Subcutaneous abdominal adipose tissue (tissue), 5 donors: ENCODE measurements at regions not wholly inside any gene's neighbourhood (a gene's known extent, or its start where the extent isn't known, plus 50 kb on each side); places are given as distances from the start of the nearest gene placed in this dataset.
"Not testable (repeated sequence)": the region's sequence is repeated elsewhere in the genome, so short reads cannot be mapped to it uniquely, and the experiment has no call there.

Experiments
- H3K27ac ChIP-seq: one replicate; pipeline ENCODE4 v1.7.0; 2013; ENCODE audit warnings: low read depth, mild to moderate bottlenecking, inconsistent platforms, low read length, moderate library complexity
- H3K27me3 ChIP-seq, 5 donors: one replicate each; pipeline ENCODE4 v1.7.0; 2013; ENCODE audit warnings: low read length in 5 of 5, inconsistent platforms in 1 of 5; ENCODE audit not compliant: control insufficient read depth in 5 of 5, insufficient read depth in 4 of 5
- H3K36me3 ChIP-seq, 5 donors: one replicate each; pipeline ENCODE4 v1.7.0; 2013; ENCODE audit warnings: low read length in 5 of 5; ENCODE audit not compliant: control insufficient read depth in 5 of 5, insufficient read depth in 5 of 5
- H3K4me1 ChIP-seq, 5 donors: one replicate each; pipeline ENCODE4 v1.7.0; 2013; ENCODE audit warnings: low read length in 5 of 5, mild to moderate bottlenecking in 3 of 5, moderate library complexity in 1 of 5; ENCODE audit not compliant: control insufficient read depth in 5 of 5, insufficient read depth in 5 of 5
- H3K4me3 ChIP-seq, 5 donors: one replicate each; pipeline ENCODE4 v1.7.0; 2013; ENCODE audit warnings: low read length in 5 of 5, low read depth in 1 of 5
- H3K9ac ChIP-seq, 5 donors: one replicate each; pipeline ENCODE4 v1.7.0; 2013; ENCODE audit warnings: low read length in 5 of 5, mild to moderate bottlenecking in 4 of 5, moderate library complexity in 3 of 5
- H3K9me3 ChIP-seq, 5 donors: one replicate each; pipeline ENCODE4 v1.7.0; 2013; ENCODE audit warnings: low read length in 5 of 5; ENCODE audit not compliant: control insufficient read depth in 5 of 5
- donor health status: healthy.
- donor health status: healthy.
- donor health status: healthy.
- donor health status: healthy.
- donor health status: healthy.

DNA sequence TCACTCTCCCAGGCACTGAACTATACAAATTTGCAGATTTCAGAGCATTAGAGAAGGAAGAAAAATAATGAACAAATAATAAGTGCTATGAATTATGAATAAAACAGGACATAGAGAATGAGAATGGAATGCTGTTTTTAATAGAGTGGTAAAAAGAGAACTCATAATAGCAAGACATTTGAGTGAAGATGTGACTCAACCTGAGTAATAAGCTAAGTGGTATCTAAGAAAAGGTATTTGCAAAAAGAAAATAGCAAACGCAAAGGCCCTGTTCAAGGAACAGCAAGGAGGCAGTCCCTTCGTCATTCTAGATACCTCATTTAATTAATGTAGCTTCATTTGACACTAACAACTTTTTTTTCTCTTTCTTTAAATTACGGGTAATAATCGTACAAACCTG is 1910.0 kb upstream of the TENM3 start:
- H3K9ac ChIP-seq: no peak overlapping the region
- no peaks in the 10 kb centered on the region for H3K27me3 ChIP-seq
- H3K4me1 ChIP-seq: no peaks in the 10 kb centered on the region
- no peak overlapping the region for H3K27ac ChIP-seq
- H3K36me3 ChIP-seq: no peaks in the 10 kb centered on the region
- H3K9me3 ChIP-seq: no peaks in the 10 kb centered on the region
- no peak overlapping the region for H3K4me3 ChIP-seq

DNA sequence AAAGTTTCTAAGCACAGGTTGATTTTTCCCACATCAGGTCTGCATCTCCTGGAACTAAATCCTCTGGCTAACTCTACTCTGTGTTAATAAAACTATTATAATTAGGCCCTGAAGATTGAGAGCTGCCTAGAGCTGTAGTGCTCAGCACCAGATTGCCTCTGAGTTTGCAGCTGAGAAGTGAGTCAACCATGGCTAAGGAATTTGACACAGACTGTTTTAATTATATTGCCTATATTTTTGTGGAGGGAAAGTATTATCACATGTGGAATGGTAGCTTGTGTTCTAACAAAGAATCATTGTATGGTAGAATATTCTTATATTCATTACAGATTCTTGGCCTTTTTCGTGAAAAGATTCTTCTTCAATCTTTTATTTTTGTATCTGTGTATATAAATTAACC is 1907.6 kb upstream of the TENM3 start:
- no peak overlapping the region for H3K9ac ChIP-seq
- H3K36me3 ChIP-seq: no peaks in the 10 kb centered on the region
- H3K27me3 ChIP-seq: no peaks in the 10 kb centered on the region
- H3K4me1 ChIP-seq: no peaks in the 10 kb centered on the region
- no peak overlapping the region for H3K4me3 ChIP-seq
- H3K9me3 ChIP-seq: no peaks in the 10 kb centered on the region
- no peak overlapping the region for H3K27ac ChIP-seq

DNA sequence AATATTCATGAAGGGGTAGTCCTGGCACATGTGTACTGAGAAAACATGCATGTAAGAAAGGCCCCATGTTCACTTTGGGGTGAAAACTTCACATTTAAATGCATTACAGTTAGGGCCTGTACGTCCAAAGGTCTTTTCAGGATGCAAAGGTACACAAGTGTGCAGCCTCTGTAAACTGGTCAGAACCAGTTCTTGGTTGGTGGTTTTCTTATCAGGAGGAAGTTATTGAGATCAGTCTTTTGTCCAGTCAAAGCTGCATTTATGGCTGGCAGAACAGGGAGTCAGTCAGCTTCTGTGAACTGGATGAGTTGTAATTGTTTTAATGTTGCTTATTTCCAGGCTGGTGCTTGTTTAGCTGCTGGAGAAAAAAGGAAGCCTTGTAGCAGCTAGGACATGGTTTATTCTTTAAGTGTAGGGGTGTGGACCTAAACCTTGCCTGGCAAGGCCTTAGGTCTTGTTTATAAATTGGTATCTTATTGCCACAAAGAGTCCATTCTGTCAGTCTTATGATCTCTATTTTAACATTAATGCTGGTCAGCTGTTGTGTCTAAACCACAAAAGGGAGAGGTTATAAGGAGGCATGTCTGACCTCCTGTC is 1906.6 kb upstream of the TENM3 start:
- Histone ChIP-seq H3K4me3 (no peak overlapping the region), H3K9ac (no peak overlapping the region), H3K27me3 (no peaks in the 10 kb centered on the region), H3K9me3 (no peaks in the 10 kb centered on the region), H3K36me3 (no peaks in the 10 kb centered on the region), H3K27ac (no peak overlapping the region), H3K4me1 (no peaks in the 10 kb centered on the region)

DNA sequence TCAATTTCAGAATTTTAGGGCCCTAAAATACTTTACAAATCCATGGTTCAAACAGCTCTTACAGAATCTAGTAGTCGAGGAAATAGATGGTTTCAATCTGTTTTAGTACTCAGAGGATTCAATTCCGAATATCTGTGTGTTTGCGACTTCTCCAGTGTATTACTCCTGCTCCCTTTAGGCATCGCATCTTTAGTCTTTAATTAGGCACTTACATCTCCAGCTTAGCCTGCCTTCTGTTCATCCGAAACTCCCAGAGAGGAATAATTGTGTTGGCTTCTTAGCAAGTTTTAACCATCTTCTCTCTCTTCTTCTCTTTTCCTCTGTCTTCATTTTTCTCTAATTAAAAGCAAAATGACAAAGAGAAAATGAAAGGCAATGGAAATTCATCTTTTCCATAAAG is 1901.3 kb upstream of the TENM3 start:
- peaks cover 0 to 3% (median 0%) of the 10 kb centered on the region in 5 donors for H3K9me3 ChIP-seq
- H3K27ac ChIP-seq: no peak overlapping the region
- no peak overlapping the region for H3K4me3 ChIP-seq
- no peaks in the 10 kb centered on the region for H3K27me3 ChIP-seq
- no peaks in the 10 kb centered on the region for H3K36me3 ChIP-seq
- no peak overlapping the region for H3K9ac ChIP-seq
- no peaks in the 10 kb centered on the region for H3K4me1 ChIP-seq

DNA sequence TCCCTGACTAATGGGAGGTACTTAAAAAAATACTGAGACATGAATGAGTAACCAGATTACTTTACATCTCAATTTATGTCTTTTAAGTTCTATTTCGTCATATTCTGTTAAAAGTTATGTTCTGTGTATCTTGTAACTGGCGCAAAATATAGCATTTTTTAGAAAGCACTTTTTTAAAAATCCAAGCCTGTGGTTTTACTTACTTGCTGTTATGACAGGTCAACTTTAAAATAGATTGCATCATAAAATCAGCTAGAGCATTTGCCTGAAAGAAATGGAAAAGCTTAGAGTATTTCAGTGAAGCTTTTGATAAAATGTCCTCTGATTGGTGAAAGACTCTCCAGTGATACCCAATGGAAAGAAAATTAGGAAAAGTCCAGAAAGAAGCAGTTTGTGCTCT is 1892.3 kb upstream of the TENM3 start:
- H3K9ac ChIP-seq: no peak overlapping the region
- no peaks in the 10 kb centered on the region for H3K36me3 ChIP-seq
- peaks cover 0 to 2% (median 0%) of the 10 kb centered on the region in 5 donors for H3K9me3 ChIP-seq
- H3K27me3 ChIP-seq: no peaks in the 10 kb centered on the region
- no peak overlapping the region for H3K4me3 ChIP-seq
- H3K4me1 ChIP-seq: no peaks in the 10 kb centered on the region
- no peak overlapping the region for H3K27ac ChIP-seq

DNA sequence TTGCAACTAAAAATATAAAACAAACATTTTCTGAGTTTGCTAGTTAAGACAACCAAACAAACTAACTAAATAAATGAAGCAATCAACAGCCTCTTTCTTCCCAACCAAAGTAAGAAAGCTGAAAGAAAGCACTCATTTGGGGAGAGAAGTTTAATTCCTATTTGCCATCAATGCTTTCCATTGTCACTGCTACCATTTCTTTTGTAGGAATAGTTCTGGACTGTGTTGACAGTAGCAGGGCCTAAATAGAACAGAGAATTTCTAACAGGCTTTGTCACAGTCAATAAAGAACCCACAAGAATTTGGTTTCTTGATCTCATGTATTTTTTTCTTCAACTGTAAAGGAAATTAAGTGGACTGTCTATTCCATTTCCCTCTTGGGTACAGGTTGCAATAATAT is 1886.4 kb upstream of the TENM3 start:
- Histone ChIP-seq H3K4me1 (no peaks in the 10 kb centered on the region), H3K9me3 (peaks cover 0 to 2% (median 0%) of the 10 kb centered on the region in 5 donors), H3K27me3 (no peaks in the 10 kb centered on the region), H3K36me3 (no peaks in the 10 kb centered on the region), H3K27ac (no peak overlapping the region), H3K4me3 (no peak overlapping the region), H3K9ac (no peak overlapping the region)

DNA sequence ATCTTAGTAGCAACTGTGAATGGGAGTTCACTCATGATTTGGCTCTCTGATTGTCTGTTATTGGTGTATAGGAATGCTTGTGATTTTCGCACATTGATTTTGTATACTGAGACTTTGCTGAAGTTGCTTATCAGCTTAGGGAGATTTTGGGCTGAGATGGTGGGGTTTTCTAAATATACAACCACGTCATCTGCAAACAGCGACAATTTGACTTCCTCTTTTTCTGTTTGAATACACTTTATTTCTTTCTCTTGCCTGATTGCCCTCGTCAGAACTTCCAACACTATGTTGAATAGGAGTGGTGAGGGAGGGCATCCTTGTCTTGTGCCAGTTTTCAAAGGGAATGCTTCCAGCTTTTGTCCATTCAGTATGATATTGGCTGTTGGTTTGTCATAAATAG is 1883.1 kb upstream of the TENM3 start:
- H3K27ac ChIP-seq, H3K27me3 ChIP-seq, H3K9me3 ChIP-seq, H3K9ac ChIP-seq, H3K4me3 ChIP-seq, H3K36me3 ChIP-seq, H3K4me1 ChIP-seq: not testable (repeated sequence)

DNA sequence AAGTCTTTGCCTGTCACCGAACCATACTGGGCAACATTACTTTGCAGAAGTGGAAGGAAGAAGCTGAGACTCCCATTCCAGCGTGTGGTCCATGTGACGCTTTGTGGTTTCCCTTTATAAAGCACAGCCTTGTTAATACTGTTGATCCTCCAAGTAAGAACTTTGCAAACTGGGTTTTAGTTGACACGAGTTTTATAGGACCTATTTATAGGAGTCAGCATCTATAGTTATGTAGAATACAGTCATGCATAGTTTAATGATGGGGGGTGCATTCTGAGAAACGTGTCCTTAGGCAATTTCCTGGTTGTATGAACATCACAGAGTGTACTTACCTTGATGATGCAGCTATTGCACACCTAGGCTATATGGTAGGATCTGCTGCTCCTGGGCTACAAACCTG is 1879.4 kb upstream of the TENM3 start:
- no peak overlapping the region for H3K4me3 ChIP-seq
- H3K9ac ChIP-seq: no peak overlapping the region
- H3K27ac ChIP-seq: no peak overlapping the region
- H3K36me3 ChIP-seq: no peaks in the 10 kb centered on the region
- H3K27me3 ChIP-seq: no peaks in the 10 kb centered on the region
- H3K9me3 ChIP-seq: no peaks in the 10 kb centered on the region
- no peaks in the 10 kb centered on the region for H3K4me1 ChIP-seq

DNA sequence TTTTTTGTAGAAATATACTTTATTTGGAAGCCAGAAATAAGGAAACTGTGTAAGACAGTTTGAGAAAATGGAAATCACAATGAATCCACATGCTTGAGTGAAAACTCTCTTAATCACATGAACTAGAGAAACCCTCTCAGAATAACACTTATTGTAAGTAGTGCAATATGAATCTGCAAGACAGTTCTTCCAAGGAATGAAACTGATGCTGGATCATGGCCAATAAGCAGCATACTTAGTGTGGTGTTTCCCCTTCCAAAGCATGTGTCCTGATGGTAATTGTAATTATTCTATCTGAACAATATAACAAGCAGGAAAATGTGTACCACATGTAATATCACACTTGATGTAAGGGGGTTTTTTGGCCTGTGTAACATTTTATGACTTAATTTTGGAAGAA is 1870.5 kb upstream of the TENM3 start:
- Histone ChIP-seq H3K27ac (no peak overlapping the region), H3K4me1 (no peaks in the 10 kb centered on the region), H3K4me3 (no peak overlapping the region), H3K36me3 (no peaks in the 10 kb centered on the region), H3K9me3 (no peaks in the 10 kb centered on the region), H3K27me3 (no peaks in the 10 kb centered on the region), H3K9ac (no peak overlapping the region)

DNA sequence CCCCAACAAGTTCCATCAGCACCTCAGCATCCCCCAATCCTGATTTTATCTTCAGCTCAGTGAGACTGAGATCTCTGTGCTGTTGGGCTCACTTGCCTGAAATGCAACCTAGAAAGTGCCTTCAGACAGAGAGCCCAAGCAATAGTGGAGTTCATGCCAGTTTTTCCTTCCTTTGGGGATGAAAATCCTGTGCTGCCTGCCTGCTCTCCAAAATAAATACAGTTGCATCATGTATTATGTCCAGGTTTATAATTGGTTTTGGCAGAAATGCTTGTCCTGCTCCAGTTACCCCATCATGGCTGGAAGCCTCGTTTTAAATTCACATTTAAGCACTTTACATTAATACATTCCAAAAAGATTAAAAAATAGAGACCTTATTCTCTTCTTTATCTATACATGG is 1865.5 kb upstream of the TENM3 start:
- no peaks in the 10 kb centered on the region for H3K36me3 ChIP-seq
- no peak overlapping the region for H3K9ac ChIP-seq
- no peaks in the 10 kb centered on the region for H3K9me3 ChIP-seq
- no peak overlapping the region for H3K27ac ChIP-seq
- no peaks in the 10 kb centered on the region for H3K27me3 ChIP-seq
- no peaks in the 10 kb centered on the region for H3K4me1 ChIP-seq
- no peak overlapping the region for H3K4me3 ChIP-seq

DNA sequence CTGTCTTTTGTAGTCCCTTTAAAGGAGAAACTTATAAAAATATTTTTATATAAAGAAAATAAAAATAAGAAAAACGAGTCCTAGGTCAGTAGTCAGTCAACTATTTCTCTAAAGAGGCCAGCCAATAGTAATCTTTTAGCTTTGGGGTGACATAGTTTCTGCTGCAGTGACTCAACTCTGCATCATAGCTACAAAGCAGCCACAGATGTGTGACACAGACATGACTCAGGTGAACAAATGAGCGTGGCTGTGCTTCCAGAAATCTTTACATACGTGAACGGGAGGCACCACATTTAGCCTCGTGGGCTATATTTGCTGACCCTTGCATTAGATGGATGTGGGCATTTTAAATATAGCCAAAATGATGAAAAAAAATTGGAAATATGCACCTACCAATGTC is 1862.5 kb upstream of the TENM3 start:
- Histone ChIP-seq H3K4me3 (no peak overlapping the region), H3K9me3 (no peaks in the 10 kb centered on the region), H3K4me1 (no peaks in the 10 kb centered on the region), H3K27ac (no peak overlapping the region), H3K36me3 (no peaks in the 10 kb centered on the region), H3K27me3 (no peaks in the 10 kb centered on the region), H3K9ac (no peak overlapping the region)
